Heart left ventricle (tissue), 16 donors: ENCODE measurements at regions not wholly inside any gene's neighbourhood (a gene's known extent, or its start where the extent isn't known, plus 50 kb on each side); places are given as distances from the start of the nearest gene placed in this dataset.

ENCODE experiments used
- ATAC-seq, 4 donors: fragments of 200-7000 bp; cut with Tn5 transposase; one replicate each; pipeline ENCODE4 v1.9.1; 2020 to 2022; ENCODE audit warnings: moderate library complexity in 4 of 4, mild to moderate bottlenecking in 3 of 4, moderate number of reproducible peaks in 1 of 4
- DNase-seq, 5 donors: peaks; one replicate each; pipeline ENCODE4 v3.0.0-alpha.2; 2020
- H3K27ac ChIP-seq, 12 donors: fragments of 200-600 bp; sonication (generic) in 4 of 12; one replicate each; pipeline versions ENCODE4 v1.5.0 to v1.8.0; 2016 to 2022; ENCODE audit warnings: mild to moderate bottlenecking in 2 of 12
- H3K27me3 ChIP-seq, 9 donors: fragments of 200-600 bp; sonication (generic) in 2 of 9; one replicate each; pipeline versions ENCODE4 v1.5.1 to v1.8.0; 2016 to 2022; ENCODE audit warnings: mild to moderate bottlenecking in 3 of 9
- H3K36me3 ChIP-seq, 9 donors: fragments of 200-600 bp; sonication (generic) in 2 of 9; one replicate each; pipeline versions ENCODE4 v1.5.0 to v1.8.0; 2018 to 2022; ENCODE audit warnings: mild to moderate bottlenecking in 2 of 9
- H3K4me1 ChIP-seq, 12 donors: fragments of 200-600 bp; sonication (generic) in 4 of 12; one replicate each; pipeline versions ENCODE4 v1.5.0 to v1.8.0; 2016 to 2022; ENCODE audit warnings: mild to moderate bottlenecking in 3 of 12
- H3K4me3 ChIP-seq, 12 donors: fragments of 200-600 bp; sonication (generic) in 4 of 12; one replicate each; pipeline versions ENCODE4 v1.5.0 to v1.8.0; 2017 to 2022; ENCODE audit warnings: mild to moderate bottlenecking in 9 of 12, moderate library complexity in 4 of 12
- H3K9me3 ChIP-seq, 12 donors: fragments of 200-600 bp; sonication (generic) in 4 of 12; one replicate each; pipeline versions ENCODE4 v1.5.0 to v1.8.0; 2016 to 2022; ENCODE audit warnings: mild to moderate bottlenecking in 1 of 12
- POLR2A ChIP-seq, 2 donors: fragments of 450-650 bp; IDR thresholded peaks; one replicate each; pipeline ENCODE4 v1.6.1; 2017; ENCODE audit warnings: antibody characterized with exemption in 2 of 2, mild to moderate bottlenecking in 2 of 2, moderate library complexity in 2 of 2
- whole genome bisulfite sequencing, 4 donors: extraction: QIAGEN DNeasy Blood & Tissue Kit in 2 of 4; methylation state at CpG; one replicate each; pipeline versions ENCODE4 v1.1.5 to v1.1.7; 2013 to 2018; 5-methylcytosine and 5-hydroxymethylcytosine counted together
- intact Hi-C, 10 donors: fragments of 100-400 bp; cut with DNase I; formaldehyde crosslinking; loops; one replicate each; pipeline versions ENCODE4 v1.11.1 to v1.14.2; 2022
- TF ChIP-seq, protein P1 (sequence below), 12 donors: fragments of 200-600 bp; sonication (generic) in 4 of 12; IDR thresholded peaks; one replicate each; pipeline versions ENCODE4 v1.5.0 to v1.8.0; 2018 to 2022; ENCODE audit warnings: antibody characterized with exemption in 12 of 12, mild to moderate bottlenecking in 5 of 12
- donor health status: ischemic (EF 13 %, LVEDD 7.1; RV severe dilation, severe dysfunction).
- donor health status: healthy with polysubstance abuse.
- donor health status: DM: no; HTN: yes; CAD: no.
- donor health status: DM: no; HTN: no; CAD: no.
- donor health status: ischemic (EF 25% LVEDD 6.9; RV normal size, moderate dysfunction).
- donor health status: ischemic (EF 25% LVEDD 5.7; RV mildly dilated, moderate dysfunction).
- donor health status: healthy.
- donor health status: DM: yes; HTN: yes; CAD: no.
- donor health status: ischemic (EF 35%, LVEDD 5.7; RV mildly dilated, moderate dysfunction).
- donor health status: nonischemic (EF 11% LVEDD 7.7; RV severe dilation, severe dysfunction).
- donor health status: DM: yes; HTN: yes; CAD: no.
- donor health status: PGD.
- donor health status: ischemic (EF 29% LVEDD 5.4; RV normal size, mild dysfunction).
- donor health status: nonischemic (EF 23%, LVEDD 6.1; RV moderate dilation, normal function).

- 35 to 47% (median 42%) methylated on average over 1 of the region's 1 CpG for WGBS, 4 donors
- no peaks in the 10 kb centered on the region for H3K4me1 ChIP-seq
- ATAC-seq = no peak
Observed at GRCh38 chr9:90137801-90138200, 504.8 kb downstream of the DIRAS2 start.

GRCh38 chr9:90140131-90140818, 502.3 kb downstream of the DIRAS2 start:
- no peaks in the 10 kb centered on the region for H3K36me3 ChIP-seq
- 56 to 73% (median 63%) methylated on average over 6 to 7 of the region's 7 CpGs for WGBS, 4 donors
- H3K9me3 ChIP-seq = peaks cover 0 to 6% (median 0%) of the 10 kb centered on the region in 12 donors
- intact Hi-C loops = loop anchor here (2.0 to 10.0 kb wide), 5 partner anchors 75 to 735 kb away; no protein-coding TSS in a partner anchor
- H3K4me1 ChIP-seq = no peaks in the 10 kb centered on the region
- peaks cover 0 to 8% (median 0%) of the 10 kb centered on the region in 9 donors for H3K27me3 ChIP-seq
- no peak for ATAC-seq
- H3K27ac ChIP-seq = no peak overlapping the region
- H3K4me3 ChIP-seq = no peak overlapping the region
- no peak for DNase-seq
- TF ChIP-seq POLR2A (IDR thresholded peaks at IDR 0.05) = no peak
- TF ChIP-seq, protein P1, sequence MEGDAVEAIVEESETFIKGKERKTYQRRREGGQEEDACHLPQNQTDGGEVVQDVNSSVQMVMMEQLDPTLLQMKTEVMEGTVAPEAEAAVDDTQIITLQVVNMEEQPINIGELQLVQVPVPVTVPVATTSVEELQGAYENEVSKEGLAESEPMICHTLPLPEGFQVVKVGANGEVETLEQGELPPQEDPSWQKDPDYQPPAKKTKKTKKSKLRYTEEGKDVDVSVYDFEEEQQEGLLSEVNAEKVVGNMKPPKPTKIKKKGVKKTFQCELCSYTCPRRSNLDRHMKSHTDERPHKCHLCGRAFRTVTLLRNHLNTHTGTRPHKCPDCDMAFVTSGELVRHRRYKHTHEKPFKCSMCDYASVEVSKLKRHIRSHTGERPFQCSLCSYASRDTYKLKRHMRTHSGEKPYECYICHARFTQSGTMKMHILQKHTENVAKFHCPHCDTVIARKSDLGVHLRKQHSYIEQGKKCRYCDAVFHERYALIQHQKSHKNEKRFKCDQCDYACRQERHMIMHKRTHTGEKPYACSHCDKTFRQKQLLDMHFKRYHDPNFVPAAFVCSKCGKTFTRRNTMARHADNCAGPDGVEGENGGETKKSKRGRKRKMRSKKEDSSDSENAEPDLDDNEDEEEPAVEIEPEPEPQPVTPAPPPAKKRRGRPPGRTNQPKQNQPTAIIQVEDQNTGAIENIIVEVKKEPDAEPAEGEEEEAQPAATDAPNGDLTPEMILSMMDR (IDR thresholded peaks at IDR 0.05) = no peak

More at GRCh38 chr9:90137801-90138200, 504.8 kb downstream of the DIRAS2 start:
- Histone ChIP-seq H3K4me3 (no peak overlapping the region), H3K27ac (no peak overlapping the region), H3K27me3 (peaks cover 0 to 14% (median 0%) of the 10 kb centered on the region in 9 donors), H3K36me3 (no peaks in the 10 kb centered on the region), H3K9me3 (peaks cover 0 to 6% (median 0%) of the 10 kb centered on the region in 12 donors)
- no peak for TF ChIP-seq POLR2A (IDR thresholded peaks at IDR 0.05)
- TF ChIP-seq, protein P1 (IDR thresholded peaks at IDR 0.05) = no peak
- no peak for DNase-seq
- intact Hi-C loops = no loop called here

DNA sequence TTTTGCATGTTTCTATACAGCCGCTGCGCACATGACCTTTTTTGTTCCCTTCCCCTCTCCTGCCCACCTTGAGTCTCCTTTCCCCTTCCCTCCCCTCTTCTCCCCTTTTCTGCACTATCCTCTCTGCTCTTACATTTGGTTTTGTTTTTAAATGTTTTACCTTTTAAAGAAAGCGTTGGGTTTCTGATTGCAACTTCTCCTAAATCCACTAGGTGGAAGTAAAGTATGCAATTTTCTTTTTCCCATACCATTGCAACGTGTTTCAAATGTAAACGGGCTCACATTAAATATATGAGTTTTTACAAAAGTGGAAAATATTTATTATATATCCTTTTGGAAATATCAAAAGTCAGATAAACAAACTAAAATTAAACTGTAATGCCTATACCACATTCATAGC, 500.9 kb downstream of the DIRAS2 start:
- DNase-seq (no peak), ATAC-seq (no peak)
- 27 to 37% (median 32%) methylated on average over 5 of the region's 5 CpGs for WGBS, 4 donors
- no peaks in the 10 kb centered on the region for H3K4me1 ChIP-seq
- H3K27ac ChIP-seq = no peak overlapping the region
- no peak overlapping the region for H3K4me3 ChIP-seq
- H3K27me3 ChIP-seq = peaks cover 0 to 8% (median 0%) of the 10 kb centered on the region in 9 donors
- TF ChIP-seq, protein P1 (IDR thresholded peaks at IDR 0.05) = peak; percentile 24 to 54 (median 44)
- no peak for TF ChIP-seq POLR2A (IDR thresholded peaks at IDR 0.05)
- peaks cover 0 to 6% (median 0%) of the 10 kb centered on the region in 12 donors for H3K9me3 ChIP-seq
- no peaks in the 10 kb centered on the region for H3K36me3 ChIP-seq
- intact Hi-C loops = loop anchor here (2.0 to 10.0 kb wide), 5 partner anchors 73 to 733 kb away; no protein-coding TSS in a partner anchor

DNA sequence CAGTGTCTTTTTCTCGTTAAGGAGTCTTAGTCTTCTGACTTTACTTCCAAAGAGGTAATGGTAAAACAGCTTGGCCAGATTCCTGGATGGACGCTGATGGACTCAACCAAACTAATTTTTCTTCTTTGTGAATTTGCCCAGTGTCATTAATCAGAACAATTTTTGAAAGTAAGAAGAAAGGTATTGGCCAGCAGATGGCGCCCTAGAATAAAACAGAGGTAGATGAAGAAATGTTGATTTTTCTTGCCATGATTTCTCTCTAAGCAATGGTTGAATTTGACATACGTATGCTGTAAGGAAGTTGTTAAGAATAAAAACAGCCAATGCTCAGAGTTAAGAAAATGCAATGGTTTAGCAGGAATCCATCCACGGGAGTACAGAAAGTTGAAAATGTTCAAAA, 500.0 kb downstream of the DIRAS2 start:
- Histone ChIP-seq H3K4me1 (no peaks in the 10 kb centered on the region), H3K4me3 (no peak overlapping the region), H3K27ac (no peak overlapping the region), H3K27me3 (peaks cover 0 to 8% (median 0%) of the 10 kb centered on the region in 9 donors), H3K36me3 (no peaks in the 10 kb centered on the region), H3K9me3 (peaks cover 0 to 5% (median 0%) of the 10 kb centered on the region in 12 donors)
- DNase-seq = peak in 2 of 5 donors; percentile 17 to 42
- ATAC-seq = no peak
- 8 to 12% (median 11%) methylated on average over 5 of the region's 5 CpGs for WGBS, 4 donors
- TF ChIP-seq, protein P1 (IDR thresholded peaks at IDR 0.05) = peak; percentile 50 to 67 (median 60)
- TF ChIP-seq POLR2A (IDR thresholded peaks at IDR 0.05) = no peak
- intact Hi-C loops = loop anchor here (5.0 to 10.0 kb wide), 4 partner anchors 72 to 732 kb away; no protein-coding TSS in a partner anchor
